Activated CD4-positive, alpha-beta T cell treated with anti-CD3 and anti-CD28 coated beads, Interleukin-2, Interleukin-6, amounts not matched to agents 100 ng/mL and 50 ng/mL, durations not matched to agents 16 hours and 8 hours (primary cell): ENCODE measurements at regions not wholly inside any gene's neighbourhood (a gene's known extent, or its start where the extent isn't known, plus 50 kb on each side); places are given as distances from the start of the nearest gene placed in this dataset.
"Not testable (repeated sequence)": the region's sequence is repeated elsewhere in the genome, so short reads cannot be mapped to it uniquely, and the experiment has no call there.

ENCODE experiments used
- DNase-seq: peaks from one replicate; pipeline ENCODE4 v3.0.0-alpha.2; 2020

DNA sequence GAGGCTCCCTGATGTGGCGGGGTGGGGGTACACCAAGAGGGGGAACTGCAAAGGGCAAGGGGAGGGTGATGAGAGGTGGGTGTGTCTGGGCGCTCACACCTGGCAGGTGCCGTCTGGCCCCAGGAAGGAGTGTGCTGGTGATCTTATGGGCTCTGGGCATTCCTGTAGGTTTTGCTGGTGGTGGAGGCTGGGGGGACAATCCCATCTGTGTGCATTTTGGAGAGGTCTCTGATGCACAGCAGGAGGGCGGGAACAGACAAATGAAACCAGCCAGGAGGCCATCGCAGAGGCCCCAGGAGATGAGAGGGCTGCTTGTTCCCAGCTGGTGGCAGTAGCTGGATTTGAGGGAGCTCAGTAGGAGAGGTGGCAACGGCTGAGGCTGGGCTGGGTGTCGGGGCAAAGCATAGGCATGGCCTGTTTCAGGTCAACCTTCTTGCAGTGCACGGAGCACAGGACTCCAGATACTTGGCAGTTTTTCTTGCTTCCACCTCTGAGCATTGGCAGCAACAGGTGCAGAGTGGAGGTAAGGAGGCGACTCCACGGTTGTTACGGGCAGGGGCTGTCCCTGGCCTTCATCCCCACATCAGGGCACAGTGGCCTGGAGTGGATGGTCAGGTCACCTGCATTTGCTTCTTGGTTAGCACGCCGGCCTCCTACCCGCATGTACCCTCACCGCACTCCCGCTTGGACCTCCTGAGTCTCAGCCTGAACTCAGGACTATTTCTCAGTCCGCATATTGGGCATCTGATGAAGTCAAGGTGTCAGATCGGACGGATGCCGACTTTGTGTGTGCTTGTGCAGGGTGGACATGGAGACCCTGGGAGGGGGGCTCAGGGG, 194.2 kb upstream of the HDAC4 start:
- DNase-seq, result no peak

DNA sequence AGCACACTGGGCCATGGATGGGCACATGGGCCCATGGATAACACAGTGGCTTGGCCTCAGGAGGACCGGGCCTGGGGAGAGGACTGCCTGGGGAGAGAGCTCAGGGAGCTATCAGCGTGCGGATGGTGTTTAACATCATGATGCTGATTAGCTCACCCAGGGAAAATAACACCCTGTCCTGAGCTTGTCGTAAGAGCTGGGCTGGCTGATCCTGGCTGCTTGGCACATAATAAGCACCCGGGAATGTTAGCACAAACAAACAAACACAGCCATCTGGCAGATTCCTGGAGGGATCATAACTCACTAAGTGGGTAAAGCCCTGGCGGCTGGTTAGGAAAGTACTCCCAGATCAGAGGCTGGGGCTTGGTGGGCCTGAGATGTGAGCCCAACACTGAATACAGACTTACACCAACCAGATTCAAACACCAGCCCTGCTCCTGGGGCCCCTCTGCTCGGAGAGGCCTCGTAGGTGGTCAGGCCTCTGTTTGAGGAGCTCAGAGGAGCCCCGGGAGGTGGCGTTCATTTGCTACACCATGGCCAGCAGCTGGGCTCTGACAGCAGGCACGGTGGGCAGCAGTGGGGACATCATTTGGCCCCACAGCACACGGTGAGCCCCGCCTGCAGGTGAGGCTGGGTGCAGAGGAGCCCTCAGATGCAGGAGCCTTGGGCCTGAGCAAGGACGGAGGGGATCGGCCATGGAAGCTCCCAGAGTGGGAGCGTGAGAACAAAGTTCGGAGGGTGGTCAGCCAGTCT, 193.4 kb upstream of the HDAC4 start:
- DNase-seq, result no peak

DNA sequence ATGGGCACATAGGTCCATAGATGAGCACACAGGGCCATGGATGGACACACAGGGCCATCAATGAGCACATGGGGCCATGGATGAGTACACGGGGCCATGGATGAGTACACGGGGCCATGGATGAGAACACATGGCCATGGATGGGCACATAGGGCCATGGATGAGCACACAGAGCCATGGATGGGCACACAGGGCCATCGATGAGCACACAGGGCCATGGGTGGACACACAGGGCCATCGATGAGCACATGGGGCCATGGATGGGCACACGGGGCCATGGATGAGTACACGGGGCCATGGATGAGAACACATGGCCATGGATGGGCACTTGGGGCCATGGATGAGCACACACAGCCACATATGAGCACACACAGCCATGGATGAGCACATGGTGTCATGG, 192.6 kb upstream of the HDAC4 start:
- no peak for DNase-seq

DNA sequence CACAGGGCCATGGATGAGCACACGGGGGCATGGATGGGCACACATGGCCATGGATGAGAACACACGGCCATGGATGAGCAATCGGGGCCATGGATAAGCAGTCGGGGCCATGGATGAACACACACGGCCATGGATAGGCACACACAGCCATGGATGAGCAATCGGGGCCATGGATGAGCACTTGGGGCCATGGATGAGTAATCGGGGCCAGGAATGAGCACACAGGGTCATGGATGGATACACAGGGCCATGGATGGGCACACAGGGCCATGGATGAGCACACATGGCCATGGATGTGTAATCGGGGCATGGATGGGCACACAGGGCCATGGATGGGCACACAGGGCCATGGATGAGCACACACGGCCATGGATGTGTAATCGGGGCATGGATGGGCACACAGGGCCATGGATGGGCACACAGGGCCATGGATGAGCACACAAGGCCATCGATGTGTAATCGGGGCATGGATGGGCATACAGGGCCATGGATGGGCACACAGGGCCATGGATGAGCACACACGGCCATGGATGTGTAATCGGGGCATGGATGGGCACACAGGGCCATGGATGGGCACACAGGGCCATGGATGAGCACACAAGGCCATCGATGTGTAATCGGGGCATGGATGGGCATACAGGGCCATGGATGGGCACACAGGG, 191.9 kb upstream of the HDAC4 start:
- DNase-seq, result not testable (repeated sequence)

- DNase-seq, result no peak
Measured at GRCh38 chr2:239590995-239591915, 190.4 kb upstream of the HDAC4 start.

- no peak for DNase-seq
Measured at GRCh38 chr2:239590276-239590675, 189.5 kb upstream of the HDAC4 start.

- no peak for DNase-seq
Measured at GRCh38 chr2:239589833-239590232, 189.0 kb upstream of the HDAC4 start.

DNA sequence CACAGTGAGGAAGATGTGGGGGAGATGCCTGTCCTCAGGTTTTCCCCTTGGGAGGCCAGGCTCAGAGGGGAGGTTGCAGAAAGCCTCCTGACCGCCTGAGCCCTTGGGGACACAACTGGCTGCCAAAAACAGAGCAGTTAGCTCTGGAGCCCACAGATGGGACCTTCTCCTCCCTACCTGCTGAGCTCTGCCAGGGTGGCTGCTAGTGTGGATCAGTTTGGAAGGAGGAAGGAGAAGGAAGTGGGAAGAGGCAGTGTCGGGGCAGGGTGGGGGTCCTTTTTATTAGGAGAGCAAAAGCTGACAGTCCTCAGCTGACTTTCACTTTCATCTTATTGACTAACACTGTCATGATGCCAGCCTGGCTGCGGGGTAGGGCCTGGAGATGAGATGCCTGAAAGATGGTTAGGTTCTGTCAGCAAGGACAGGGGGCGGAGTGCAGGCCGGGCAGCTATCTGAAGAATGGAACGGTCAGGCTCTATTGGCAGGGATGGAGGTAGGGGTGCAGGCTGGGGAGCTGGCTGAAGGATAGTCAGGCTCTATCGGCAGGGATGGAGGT, 188.5 kb upstream of the HDAC4 start:
- no peak for DNase-seq

GRCh38 chr2:239588451-239589269, 187.8 kb upstream of the HDAC4 start:
- DNase-seq, result no peak

- DNase-seq, result no peak
Measured at GRCh38 chr2:239587841-239588240, 187.0 kb upstream of the HDAC4 start.

DNA sequence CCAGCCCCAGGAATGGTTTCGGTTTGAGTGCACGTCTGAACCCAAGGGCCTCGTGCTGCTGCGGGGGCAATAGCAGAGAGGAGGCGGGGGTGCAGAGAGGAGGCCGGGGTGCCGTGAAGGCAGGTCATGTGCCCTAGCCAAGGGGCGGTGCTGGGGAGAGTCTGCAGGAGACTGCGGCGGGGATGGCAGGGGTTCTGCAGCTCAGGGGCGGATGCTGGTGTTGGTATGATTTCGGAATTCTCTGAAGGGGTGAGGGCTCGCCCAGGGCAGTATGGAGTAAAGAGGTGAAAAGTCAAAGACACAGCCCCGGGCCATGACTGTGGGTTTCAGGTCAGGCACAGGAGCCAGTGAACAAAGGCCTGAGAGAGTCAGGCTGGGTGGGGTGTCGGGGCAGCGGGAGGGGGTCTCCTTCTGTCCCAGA, 186.5 kb upstream of the HDAC4 start:
- no peak for DNase-seq

DNA sequence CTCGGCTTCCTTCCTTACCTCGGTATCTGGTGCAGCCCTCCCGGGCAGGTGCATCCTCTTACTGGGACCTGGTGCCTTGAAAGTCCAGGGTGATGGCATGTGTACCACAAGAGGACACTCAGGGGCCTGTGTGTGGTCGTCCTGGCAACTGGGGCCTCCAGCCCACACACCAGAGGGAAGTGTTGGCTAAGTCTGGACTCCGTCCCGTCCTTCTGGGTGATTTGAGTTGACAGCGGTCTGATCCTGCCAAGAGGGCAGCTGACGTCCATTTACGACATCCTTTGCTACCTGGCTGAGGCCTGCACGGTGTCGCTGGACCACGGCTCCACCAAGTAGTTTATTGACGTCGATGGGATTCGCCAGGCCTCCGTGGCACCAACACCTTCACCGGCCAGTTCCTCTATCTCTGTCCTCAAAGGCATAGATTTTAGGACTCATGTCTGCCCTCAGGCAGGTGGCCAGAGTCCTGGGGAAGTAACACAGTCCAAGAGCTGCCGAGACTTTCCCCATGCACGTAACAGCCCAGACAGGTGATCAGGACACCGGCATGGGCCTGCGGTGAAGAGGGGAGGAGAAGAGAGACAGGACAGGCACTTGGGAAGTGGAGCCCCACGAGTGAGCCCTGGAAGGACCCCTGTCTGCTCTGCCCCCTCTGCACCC, 186.0 kb upstream of the HDAC4 start:
- DNase-seq, result no peak

DNA sequence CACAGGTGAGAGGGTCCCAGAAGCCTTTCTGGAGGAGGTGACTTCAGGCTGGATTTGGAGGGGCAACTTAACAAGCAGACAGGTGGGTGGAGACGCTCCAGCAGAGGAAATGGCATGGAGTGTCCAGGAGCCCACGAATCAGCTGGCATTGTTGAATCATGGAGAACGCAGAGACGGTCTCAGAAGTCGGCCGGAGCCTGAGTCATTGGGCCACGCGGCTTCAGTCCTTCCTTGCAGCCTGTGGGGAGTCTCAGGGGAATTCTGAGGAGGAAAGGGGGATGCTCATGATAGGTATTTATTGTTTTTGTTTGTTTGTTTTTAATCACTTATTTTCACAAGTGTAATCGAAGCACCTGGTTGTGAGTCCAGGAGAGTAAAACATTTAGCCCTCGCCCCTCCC, 184.6 kb upstream of the HDAC4 start:
- no peak for DNase-seq

GRCh38 chr2:239584986-239585385, 184.2 kb upstream of the HDAC4 start:
- DNase-seq, result no peak

GRCh38 chr2:239583879-239584859, 183.3 kb upstream of the HDAC4 start:
- DNase-seq, result no peak

- DNase-seq, result no peak
Measured at GRCh38 chr2:239583171-239583878, 182.5 kb upstream of the HDAC4 start.

DNA sequence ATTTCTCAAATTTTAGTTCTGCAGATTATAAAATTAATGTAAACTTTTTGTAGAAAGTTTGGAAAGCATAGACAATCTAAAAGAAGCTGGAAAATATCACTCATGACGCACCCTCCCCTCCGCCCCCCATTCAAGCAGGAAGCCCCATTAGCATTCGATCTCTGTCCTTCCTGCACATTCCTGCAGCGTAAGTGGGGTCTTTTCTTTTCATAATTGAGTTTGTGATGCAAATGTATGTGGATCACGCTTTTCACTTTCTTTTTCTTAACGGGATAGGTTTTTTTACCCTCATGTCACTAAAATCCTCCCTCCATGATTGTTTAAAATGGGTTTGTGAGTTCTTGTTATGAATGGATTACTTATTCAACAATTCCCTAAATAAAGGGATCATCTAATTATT, 181.7 kb upstream of the HDAC4 start:
- DNase-seq, result no peak

DNA sequence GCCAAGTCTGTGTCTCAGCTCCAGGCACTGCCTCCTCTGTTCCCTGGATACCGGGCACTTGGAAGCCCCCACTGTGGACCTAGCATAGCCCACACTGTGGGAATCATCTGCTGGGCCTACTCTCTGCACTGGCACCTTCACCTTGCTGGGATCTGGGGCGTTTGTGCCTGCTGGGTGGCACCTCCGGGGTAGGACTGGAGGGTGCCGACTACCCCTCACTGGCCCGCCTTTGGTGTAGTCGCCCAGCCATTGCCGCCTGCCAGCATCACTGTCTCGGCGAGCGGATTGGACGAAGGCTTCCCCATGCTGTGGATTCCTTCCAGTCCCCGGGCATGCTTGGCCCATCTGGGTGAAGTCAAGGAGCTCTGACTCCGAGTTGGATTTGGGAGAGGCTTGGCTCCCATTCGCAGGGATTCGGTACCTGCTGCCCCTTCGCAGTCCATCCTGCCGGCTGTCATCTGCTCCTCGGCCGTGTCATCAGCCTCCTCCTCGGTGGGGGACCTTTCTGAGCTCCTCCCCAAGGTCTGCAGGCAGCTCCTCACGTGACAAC, 180.6 kb upstream of the HDAC4 start:
- DNase-seq, result no peak

- DNase-seq, result no peak
Measured at GRCh38 chr2:239580199-239580527, 179.3 kb upstream of the HDAC4 start.
